ENCODE measurements at regions not wholly inside any gene's neighbourhood (a gene's known extent, or its start where the extent isn't known, plus 50 kb on each side); places are given as distances from the start of the nearest gene placed in this dataset.

DNA sequence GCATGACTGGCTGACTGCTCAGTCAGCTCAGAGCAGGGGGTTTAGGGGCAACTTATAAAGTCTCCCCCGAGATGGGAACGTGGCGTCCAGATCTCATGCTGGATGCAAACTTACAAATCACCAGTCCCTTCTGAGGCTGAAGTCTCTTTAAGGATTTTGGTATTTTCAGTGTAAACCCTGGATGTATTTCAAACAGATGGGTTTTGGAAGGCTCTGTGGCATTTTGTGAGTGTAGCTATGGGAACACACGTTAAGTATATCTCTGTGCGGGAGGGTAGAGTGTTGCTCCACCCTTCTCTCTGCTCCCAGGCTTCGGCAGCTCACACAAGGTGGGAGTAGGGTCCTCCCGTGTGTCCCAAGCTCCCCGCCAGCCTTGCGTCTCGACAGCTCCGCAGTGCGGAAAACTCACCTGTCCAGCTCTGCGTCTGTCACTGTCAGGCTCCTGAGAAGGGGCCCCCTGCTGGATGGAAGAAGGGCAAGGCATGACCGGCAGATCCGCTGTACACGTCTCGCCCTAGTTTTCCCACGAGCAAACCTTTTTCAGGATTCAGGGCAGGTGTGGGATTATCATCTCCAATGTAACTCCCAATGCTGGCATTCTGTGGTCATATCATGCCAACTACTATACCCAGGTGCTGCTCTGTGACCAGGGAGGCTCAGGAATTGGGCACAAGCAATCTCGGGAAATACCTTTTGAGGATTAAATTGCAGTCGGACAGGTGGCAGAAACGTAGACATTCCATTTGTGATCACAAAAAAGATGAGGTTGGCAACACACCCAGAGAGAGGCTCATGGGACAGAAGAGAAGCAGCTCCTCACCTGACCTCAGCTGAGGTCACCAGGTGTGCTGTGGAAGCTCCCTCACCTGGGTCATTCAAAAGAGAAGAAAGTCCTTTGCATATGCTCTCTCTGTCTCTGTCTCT is 313.9 kb upstream of the B3GAT1 start:
- no peaks in the 10 kb centered on the region for H3K9me3 ChIP-seq (ENCODE audit: control insufficient read depth, insufficient read depth, low read depth, low read length)
- intact Hi-C loops (cut with micrococcal nuclease; ENCODE audit: unreplicated experiment) (no loop called here), in situ Hi-C loops (cut with HindIII; ENCODE audit: low pct_unique_long_range_greater_than_20kb, low sequenced_read_pairs) (no loop called here)
- BruUV-seq (replicated peaks): no TSS peak
- no peak overlapping the region for H3K27ac ChIP-seq (ENCODE audit: low read length)
- H3K36me3 ChIP-seq (ENCODE audit: control insufficient read depth, insufficient read depth, low read length): no peaks in the 10 kb centered on the region
- no peak overlapping the region for H3K4me3 ChIP-seq (ENCODE audit: low read depth in 2 of 2, low read length in 2 of 2)
- peaks cover 6% of the 10 kb centered on the region; the same call in 1 of the 2 replicates for H3K27me3 ChIP-seq (ENCODE audit: control insufficient read depth, insufficient read depth, low read length)
- ChIA-PET POLR2A (no interaction called here), CTCF (interaction anchor here (0.6 kb wide), 1 partner anchor 332 kb away, joined by 3 read pairs; no protein-coding TSS in a partner anchor)
- DNase-seq (ENCODE audit: low read depth, low spot score) (no peak), ATAC-seq (no peak)
- H3K4me1 ChIP-seq (ENCODE audit: control insufficient read depth, insufficient read depth, low read length): no peaks in the 10 kb centered on the region
- TF ChIP-seq POLR2AphosphoS5 (IDR thresholded peaks at IDR 0.05; ENCODE audit: low read depth, low read length) (no peak), TCF7L2 (IDR thresholded peaks at IDR 0.05; ENCODE audit: low read depth, low read length) (no peak), SIN3A (IDR thresholded peaks at IDR 0.05; ENCODE audit: borderline replicate concordance, insufficient read depth, low read depth, low read length) (no peak)
- TF ChIP-seq, protein P1, sequence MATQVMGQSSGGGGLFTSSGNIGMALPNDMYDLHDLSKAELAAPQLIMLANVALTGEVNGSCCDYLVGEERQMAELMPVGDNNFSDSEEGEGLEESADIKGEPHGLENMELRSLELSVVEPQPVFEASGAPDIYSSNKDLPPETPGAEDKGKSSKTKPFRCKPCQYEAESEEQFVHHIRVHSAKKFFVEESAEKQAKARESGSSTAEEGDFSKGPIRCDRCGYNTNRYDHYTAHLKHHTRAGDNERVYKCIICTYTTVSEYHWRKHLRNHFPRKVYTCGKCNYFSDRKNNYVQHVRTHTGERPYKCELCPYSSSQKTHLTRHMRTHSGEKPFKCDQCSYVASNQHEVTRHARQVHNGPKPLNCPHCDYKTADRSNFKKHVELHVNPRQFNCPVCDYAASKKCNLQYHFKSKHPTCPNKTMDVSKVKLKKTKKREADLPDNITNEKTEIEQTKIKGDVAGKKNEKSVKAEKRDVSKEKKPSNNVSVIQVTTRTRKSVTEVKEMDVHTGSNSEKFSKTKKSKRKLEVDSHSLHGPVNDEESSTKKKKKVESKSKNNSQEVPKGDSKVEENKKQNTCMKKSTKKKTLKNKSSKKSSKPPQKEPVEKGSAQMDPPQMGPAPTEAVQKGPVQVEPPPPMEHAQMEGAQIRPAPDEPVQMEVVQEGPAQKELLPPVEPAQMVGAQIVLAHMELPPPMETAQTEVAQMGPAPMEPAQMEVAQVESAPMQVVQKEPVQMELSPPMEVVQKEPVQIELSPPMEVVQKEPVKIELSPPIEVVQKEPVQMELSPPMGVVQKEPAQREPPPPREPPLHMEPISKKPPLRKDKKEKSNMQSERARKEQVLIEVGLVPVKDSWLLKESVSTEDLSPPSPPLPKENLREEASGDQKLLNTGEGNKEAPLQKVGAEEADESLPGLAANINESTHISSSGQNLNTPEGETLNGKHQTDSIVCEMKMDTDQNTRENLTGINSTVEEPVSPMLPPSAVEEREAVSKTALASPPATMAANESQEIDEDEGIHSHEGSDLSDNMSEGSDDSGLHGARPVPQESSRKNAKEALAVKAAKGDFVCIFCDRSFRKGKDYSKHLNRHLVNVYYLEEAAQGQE (IDR thresholded peaks at IDR 0.05; ENCODE audit: insufficient read depth in 1 of 2, low read depth in 2 of 2, low read length in 1 of 2): no peak
- TF ChIP-seq, protein P2, sequence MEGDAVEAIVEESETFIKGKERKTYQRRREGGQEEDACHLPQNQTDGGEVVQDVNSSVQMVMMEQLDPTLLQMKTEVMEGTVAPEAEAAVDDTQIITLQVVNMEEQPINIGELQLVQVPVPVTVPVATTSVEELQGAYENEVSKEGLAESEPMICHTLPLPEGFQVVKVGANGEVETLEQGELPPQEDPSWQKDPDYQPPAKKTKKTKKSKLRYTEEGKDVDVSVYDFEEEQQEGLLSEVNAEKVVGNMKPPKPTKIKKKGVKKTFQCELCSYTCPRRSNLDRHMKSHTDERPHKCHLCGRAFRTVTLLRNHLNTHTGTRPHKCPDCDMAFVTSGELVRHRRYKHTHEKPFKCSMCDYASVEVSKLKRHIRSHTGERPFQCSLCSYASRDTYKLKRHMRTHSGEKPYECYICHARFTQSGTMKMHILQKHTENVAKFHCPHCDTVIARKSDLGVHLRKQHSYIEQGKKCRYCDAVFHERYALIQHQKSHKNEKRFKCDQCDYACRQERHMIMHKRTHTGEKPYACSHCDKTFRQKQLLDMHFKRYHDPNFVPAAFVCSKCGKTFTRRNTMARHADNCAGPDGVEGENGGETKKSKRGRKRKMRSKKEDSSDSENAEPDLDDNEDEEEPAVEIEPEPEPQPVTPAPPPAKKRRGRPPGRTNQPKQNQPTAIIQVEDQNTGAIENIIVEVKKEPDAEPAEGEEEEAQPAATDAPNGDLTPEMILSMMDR (IDR thresholded peaks at IDR 0.05): no peak

GRCh38 chr11:134725211-134725610 is 313.2 kb upstream of the B3GAT1 start:
- H3K4me1 ChIP-seq (ENCODE audit: control insufficient read depth, insufficient read depth, low read length): no peaks in the 10 kb centered on the region
- ATAC-seq: no peak
- H3K36me3 ChIP-seq (ENCODE audit: control insufficient read depth, insufficient read depth, low read length): no peaks in the 10 kb centered on the region
- DNase-seq (ENCODE audit: low read depth, low spot score): no peak
- no TSS peak for BruUV-seq (replicated peaks)
- peaks cover 6% of the 10 kb centered on the region; the same call in 1 of the 2 replicates for H3K27me3 ChIP-seq (ENCODE audit: control insufficient read depth, insufficient read depth, low read length)
- no peak overlapping the region for H3K27ac ChIP-seq (ENCODE audit: low read length)
- CTCF ChIA-PET: no interaction called here
- intact Hi-C loops (cut with micrococcal nuclease; ENCODE audit: unreplicated experiment) (no loop called here), in situ Hi-C loops (cut with HindIII; ENCODE audit: low pct_unique_long_range_greater_than_20kb, low sequenced_read_pairs) (no loop called here)
- H3K9me3 ChIP-seq (ENCODE audit: control insufficient read depth, insufficient read depth, low read depth, low read length): no peaks in the 10 kb centered on the region
- H3K4me3 ChIP-seq (ENCODE audit: low read depth in 2 of 2, low read length in 2 of 2): no peak overlapping the region
- TF ChIP-seq TCF7L2 (IDR thresholded peaks at IDR 0.05; ENCODE audit: low read depth, low read length): no peak
- TF ChIP-seq, protein P1 (IDR thresholded peaks at IDR 0.05; ENCODE audit: insufficient read depth in 1 of 2, low read depth in 2 of 2, low read length in 1 of 2): no peak
- no peak for TF ChIP-seq POLR2AphosphoS5 (IDR thresholded peaks at IDR 0.05; ENCODE audit: low read depth, low read length)
- TF ChIP-seq SIN3A (IDR thresholded peaks at IDR 0.05; ENCODE audit: borderline replicate concordance, insufficient read depth, low read depth, low read length): no peak
- TF ChIP-seq, protein P2 (IDR thresholded peaks at IDR 0.05): no peak
- POLR2A ChIA-PET: no interaction called here

All from Panc1 (cell line).